ACC112 (cell line): ENCODE measurements at regions not wholly inside any gene's neighbourhood (a gene's known extent, or its start where the extent isn't known, plus 50 kb on each side); places are given as distances from the start of the nearest gene placed in this dataset.

Source experiments
- H2AFZ ChIP-seq: fragments of 200-600 bp; sonication (generic); one replicate; pipeline ENCODE4 v1.6.0; 2017; ENCODE audit warnings: antibody characterized with exemption, low read length; ENCODE audit not compliant: unreplicated experiment
- H3K27ac ChIP-seq: fragments of 200-600 bp; sonication (generic); 2 replicates; pipeline ENCODE4 v1.5.1; 2014; ENCODE audit warnings: low read depth, mild to moderate bottlenecking, antibody characterized with exemption, low read length, moderate library complexity
- H3K27me3 ChIP-seq: fragments of 200-600 bp; sonication (generic); 2 replicates; pipeline ENCODE4 v1.6.1; 2014; ENCODE audit warnings: mild to moderate bottlenecking, antibody characterized with exemption, low read length, moderate library complexity, mixed read lengths; ENCODE audit not compliant: insufficient read depth
- H3K36me3 ChIP-seq: fragments of 200-600 bp; sonication (generic); 2 replicates; pipeline ENCODE4 v1.6.1; 2016; ENCODE audit warnings: mild to moderate bottlenecking, antibody characterized with exemption, low read length, moderate library complexity, mixed read lengths; ENCODE audit not compliant: insufficient read depth
- H3K4me1 ChIP-seq: fragments of 200-600 bp; sonication (generic); one replicate; pipeline ENCODE4 v1.6.1; 2016; ENCODE audit warnings: low read length, mixed read lengths; ENCODE audit not compliant: insufficient read depth, unreplicated experiment, control insufficient read depth
- H3K4me3 ChIP-seq: fragments of 200-600 bp; sonication (generic); 2 replicates; pipeline ENCODE4 v1.5.1; 2014; ENCODE audit warnings: mild to moderate bottlenecking, low read depth, low read length
- H3K79me2 ChIP-seq: fragments of 200-600 bp; sonication (generic); one replicate; pipeline ENCODE4 v1.6.0; 2016; ENCODE audit warnings: low read length; ENCODE audit not compliant: control insufficient read depth, unreplicated experiment, insufficient read depth

- no peaks in the 10 kb centered on the region for H3K27me3 ChIP-seq
- no peak overlapping the region for H2AFZ ChIP-seq
- no peak overlapping the region for H3K4me3 ChIP-seq
- no peaks in the 10 kb centered on the region for H3K36me3 ChIP-seq
- H3K27ac ChIP-seq, result no peak overlapping the region
- H3K4me1 ChIP-seq, result no peaks in the 10 kb centered on the region
- no peaks in the 10 kb centered on the region for H3K79me2 ChIP-seq
Measured at GRCh38 chr10:2861632-2862210, 205.6 kb upstream of the PFKP start.

- Histone ChIP-seq H3K79me2 (no peaks in the 10 kb centered on the region), H3K36me3 (no peaks in the 10 kb centered on the region), H3K4me3 (no peak overlapping the region), H3K27ac (no peak overlapping the region), H3K4me1 (no peaks in the 10 kb centered on the region), H3K27me3 (peaks cover 7% of the 10 kb centered on the region; the same call in 1 of the 2 replicates), H2AFZ (no peak overlapping the region)
Measured at GRCh38 chr10:2858452-2858851, 208.9 kb upstream of the PFKP start.

- no peaks in the 10 kb centered on the region for H3K4me1 ChIP-seq
- H3K36me3 ChIP-seq, result no peaks in the 10 kb centered on the region
- no peaks in the 10 kb centered on the region for H3K79me2 ChIP-seq
- H2AFZ ChIP-seq, result no peak overlapping the region
- no peak overlapping the region for H3K27ac ChIP-seq
- peaks cover 7% of the 10 kb centered on the region; the same call in 1 of the 2 replicates for H3K27me3 ChIP-seq
- no peak overlapping the region for H3K4me3 ChIP-seq
Measured at GRCh38 chr10:2856598-2856997, 210.8 kb upstream of the PFKP start.

GRCh38 chr10:2852574-2853323 lies 214.6 kb upstream of the PFKP start:
- H3K27me3 ChIP-seq, result peaks cover 7% of the 10 kb centered on the region; the same call in 1 of the 2 replicates
- H3K4me3 ChIP-seq, result no peak overlapping the region
- no peak overlapping the region for H3K27ac ChIP-seq

GRCh38 chr10:2851566-2851965 lies 215.8 kb upstream of the PFKP start:
- no peak overlapping the region for H3K27ac ChIP-seq
- H3K4me1 ChIP-seq, result no peaks in the 10 kb centered on the region
- no peaks in the 10 kb centered on the region for H3K79me2 ChIP-seq
- peaks cover 7% of the 10 kb centered on the region; the same call in 1 of the 2 replicates for H3K27me3 ChIP-seq
- H3K4me3 ChIP-seq, result no peak overlapping the region
- H3K36me3 ChIP-seq, result no peaks in the 10 kb centered on the region
- H2AFZ ChIP-seq, result no peak overlapping the region

More at GRCh38 chr10:2852574-2853323, 214.6 kb upstream of the PFKP start:
- Histone ChIP-seq H3K79me2 (no peaks in the 10 kb centered on the region), H3K4me1 (no peaks in the 10 kb centered on the region), H2AFZ (no peak overlapping the region), H3K36me3 (no peaks in the 10 kb centered on the region)

- Histone ChIP-seq H3K36me3 (no peaks in the 10 kb centered on the region), H3K79me2 (no peaks in the 10 kb centered on the region), H3K27me3 (peaks cover 7% of the 10 kb centered on the region; the same call in 1 of the 2 replicates), H3K27ac (no peak overlapping the region), H3K4me1 (no peaks in the 10 kb centered on the region), H2AFZ (no peak overlapping the region), H3K4me3 (no peak overlapping the region)
Measured at GRCh38 chr10:2850202-2850601, 217.1 kb upstream of the PFKP start.

GRCh38 chr10:2844925-2845324 lies 222.4 kb upstream of the PFKP start:
- Histone ChIP-seq H2AFZ (no peak overlapping the region), H3K4me1 (no peaks in the 10 kb centered on the region), H3K36me3 (no peaks in the 10 kb centered on the region), H3K79me2 (no peaks in the 10 kb centered on the region), H3K4me3 (no peak overlapping the region), H3K27me3 (peaks cover 7% of the 10 kb centered on the region; the same call in 1 of the 2 replicates), H3K27ac (no peak overlapping the region)

GRCh38 chr10:2839081-2839725 lies 228.1 kb upstream of the PFKP start:
- Histone ChIP-seq H3K4me1 (no peaks in the 10 kb centered on the region), H3K27me3 (peaks cover 12% of the 10 kb centered on the region; the same call in 1 of the 2 replicates), H3K36me3 (no peaks in the 10 kb centered on the region), H2AFZ (no peak overlapping the region), H3K4me3 (no peak overlapping the region), H3K27ac (no peak overlapping the region), H3K79me2 (no peaks in the 10 kb centered on the region)

- Histone ChIP-seq H3K27ac (no peak overlapping the region), H2AFZ (no peak overlapping the region), H3K27me3 (peaks cover 12% of the 10 kb centered on the region; the same call in 1 of the 2 replicates), H3K4me3 (no peak overlapping the region), H3K79me2 (no peaks in the 10 kb centered on the region), H3K4me1 (no peaks in the 10 kb centered on the region), H3K36me3 (no peaks in the 10 kb centered on the region)
Measured at GRCh38 chr10:2837674-2838073, 229.7 kb upstream of the PFKP start.

- Histone ChIP-seq H2AFZ (no peak overlapping the region), H3K27me3 (peaks cover 12% of the 10 kb centered on the region; the same call in 1 of the 2 replicates), H3K36me3 (no peaks in the 10 kb centered on the region), H3K4me3 (no peak overlapping the region), H3K27ac (no peak overlapping the region), H3K79me2 (no peaks in the 10 kb centered on the region), H3K4me1 (no peaks in the 10 kb centered on the region)
Measured at GRCh38 chr10:2836921-2837662, 230.3 kb upstream of the PFKP start.
